Spinal cord (tissue), 9 donors: ENCODE measurements at regions not wholly inside any gene's neighbourhood (a gene's known extent, or its start where the extent isn't known, plus 50 kb on each side); places are given as distances from the start of the nearest gene placed in this dataset.

ENCODE experiments used
- DNase-seq, 6 donors: peaks; one replicate each; pipeline versions ENCODE4 v3.0.0 to v3.0.0-alpha.2; 2013 to 2015; ENCODE audit warnings: low spot score in 6 of 6, low read depth in 4 of 6
- H3K27ac ChIP-seq: one replicate; pipeline ENCODE4 v1.5.1; 2013; ENCODE audit warnings: low read depth, low read length, control low read depth
- H3K27me3 ChIP-seq: one replicate; pipeline ENCODE4 v1.6.1; 2013; ENCODE audit warnings: low read length; ENCODE audit not compliant: control insufficient read depth, insufficient read depth
- H3K36me3 ChIP-seq: one replicate; pipeline ENCODE4 v1.6.1; 2013; ENCODE audit warnings: low read length; ENCODE audit not compliant: control insufficient read depth, insufficient read depth
- H3K4me1 ChIP-seq: one replicate; pipeline ENCODE4 v1.6.1; 2013; ENCODE audit warnings: low read length; ENCODE audit not compliant: control insufficient read depth, insufficient read depth
- H3K4me3 ChIP-seq: one replicate; pipeline ENCODE4 v1.5.1; 2013; ENCODE audit warnings: low read depth, low read length, control low read depth
- H3K9me3 ChIP-seq: one replicate; pipeline ENCODE4 v1.6.1; 2013; ENCODE audit warnings: low read length; ENCODE audit not compliant: control insufficient read depth, insufficient read depth
- WGBS: methylation state at CpG from one replicate; pipeline ENCODE4 v1.1.5; 2013; ENCODE audit warnings: missing lambda C conversion rate; ENCODE audit not compliant: insufficient coverage; 5-methylcytosine and 5-hydroxymethylcytosine counted together
- donor health status: healthy.

- Histone ChIP-seq H3K36me3 (no peaks in the 10 kb centered on the region), H3K27ac (no peak overlapping the region), H3K4me1 (no peaks in the 10 kb centered on the region), H3K27me3 (no peaks in the 10 kb centered on the region), H3K9me3 (no peaks in the 10 kb centered on the region), H3K4me3 (no peak overlapping the region)
- peak in 1 of 6 donors; percentile 74 for DNase-seq
- WGBS: 36% methylated on average over 3 of the region's 3 CpGs
Measured at GRCh38 chr12:100706033-100706432, 88.5 kb upstream of the ANO4 start.

DNA sequence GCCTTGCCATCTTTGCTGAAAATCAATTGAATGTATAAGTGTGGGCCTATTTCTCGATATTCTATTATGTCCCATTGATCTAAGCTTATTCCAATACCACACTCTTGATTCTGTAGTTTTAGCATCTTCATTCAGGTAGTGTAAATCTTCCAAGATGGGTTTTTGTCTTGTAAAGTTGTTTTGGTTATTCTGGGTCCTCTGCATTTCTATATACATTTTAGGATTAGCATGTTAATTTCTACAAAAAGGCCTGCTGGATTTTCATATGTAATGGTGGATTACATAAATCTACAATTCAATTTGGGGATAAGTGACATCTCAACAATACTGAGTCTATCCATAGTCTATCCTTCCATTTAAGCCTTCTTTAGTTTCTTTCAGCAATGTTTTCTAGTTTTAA, 86.0 kb upstream of the ANO4 start:
- Histone ChIP-seq H3K9me3 (no peaks in the 10 kb centered on the region), H3K4me3 (no peak overlapping the region), H3K4me1 (no peaks in the 10 kb centered on the region), H3K27me3 (peaks cover 2% of the 10 kb centered on the region), H3K27ac (no peak overlapping the region), H3K36me3 (no peaks in the 10 kb centered on the region)
- WGBS: no CpG with 5 or more reads among the region's 1 CpG
- no peak for DNase-seq

- peak in 1 of 6 donors; percentile 9 for DNase-seq
- no peak overlapping the region for H3K27ac ChIP-seq
- no peaks in the 10 kb centered on the region for H3K9me3 ChIP-seq
- peaks cover 18% of the 10 kb centered on the region for H3K4me1 ChIP-seq
- H3K27me3 ChIP-seq: peaks cover 58% of the 10 kb centered on the region
- 43% methylated on average over 48 of the region's 55 CpGs for WGBS
- no peaks in the 10 kb centered on the region for H3K36me3 ChIP-seq
- peak overlapping the region; percentile 21 for H3K4me3 ChIP-seq
Measured at GRCh38 chr12:100715976-100716944, 78.3 kb upstream of the ANO4 start.

DNA sequence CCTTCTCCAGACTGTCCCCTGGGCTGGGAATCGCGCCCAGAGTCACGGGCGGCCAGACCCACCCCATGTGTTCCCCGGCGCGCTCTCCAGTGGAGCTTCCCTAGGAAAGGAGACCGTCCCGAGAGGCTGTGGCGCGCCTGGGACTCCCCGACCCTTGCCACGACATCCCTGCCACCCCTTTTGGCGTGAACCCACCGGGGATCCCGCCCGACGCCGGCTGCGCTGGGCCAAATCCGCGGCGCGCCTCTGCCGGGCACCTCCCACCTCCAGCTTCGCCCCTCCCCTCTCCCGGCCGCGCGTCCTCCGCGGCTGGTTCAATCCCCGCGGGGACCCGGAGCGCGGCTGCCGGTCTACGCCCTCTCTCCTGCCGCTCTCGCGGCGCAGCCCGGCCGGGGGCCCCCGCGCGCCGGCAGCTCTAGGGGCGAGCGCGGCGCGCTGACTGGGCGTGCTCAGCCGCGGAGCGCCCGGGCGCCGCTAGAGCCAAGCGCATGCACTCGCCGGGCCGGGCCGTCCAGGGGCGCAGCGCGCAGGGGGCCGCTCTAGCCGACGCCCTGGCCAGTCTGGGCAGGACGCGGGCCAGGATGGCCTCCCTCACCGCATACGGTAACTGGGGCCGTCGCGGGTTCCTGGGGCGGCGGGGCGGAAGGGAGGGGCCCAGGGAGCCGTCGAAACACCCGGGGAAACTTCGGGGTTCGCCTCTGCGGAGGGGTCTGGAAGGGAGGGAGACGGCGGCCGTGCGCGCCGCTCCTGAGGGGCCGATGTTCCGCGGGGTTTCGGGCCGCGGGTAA, 77.4 kb upstream of the ANO4 start:
- H3K36me3 ChIP-seq: no peaks in the 10 kb centered on the region
- H3K4me3 ChIP-seq: peak overlapping the region; percentile 21
- H3K27me3 ChIP-seq: peaks cover 61% of the 10 kb centered on the region
- peak in 2 of 6 donors; percentile 50 to 55 for DNase-seq
- H3K27ac ChIP-seq: no peak overlapping the region
- peaks cover 18% of the 10 kb centered on the region for H3K4me1 ChIP-seq
- under 1% methylated on average over 100 of the region's 100 CpGs for WGBS
- no peaks in the 10 kb centered on the region for H3K9me3 ChIP-seq

DNA sequence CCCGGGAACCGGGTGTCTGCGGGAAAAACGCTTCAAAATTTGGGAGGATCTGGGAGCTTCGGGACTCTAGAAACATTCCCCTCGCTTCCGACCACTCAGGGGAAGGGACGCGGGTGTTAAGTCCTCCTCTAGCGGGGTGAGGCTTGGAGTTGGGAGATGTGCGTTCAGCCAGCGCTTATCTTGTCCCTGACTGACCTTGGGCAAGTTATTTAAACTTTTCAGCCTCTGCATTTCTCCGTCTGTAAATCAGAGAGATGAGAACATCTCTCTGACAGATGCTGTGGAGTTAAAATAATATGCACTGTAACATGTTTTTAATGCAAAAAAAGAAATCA, 76.9 kb upstream of the ANO4 start:
- peak in 1 of 6 donors; percentile 8 for DNase-seq
- H3K27ac ChIP-seq: no peak overlapping the region
- 2% methylated on average over 6 of the region's 13 CpGs for WGBS
- H3K4me1 ChIP-seq: peaks cover 18% of the 10 kb centered on the region
- H3K27me3 ChIP-seq: peaks cover 61% of the 10 kb centered on the region
- no peaks in the 10 kb centered on the region for H3K9me3 ChIP-seq
- H3K36me3 ChIP-seq: no peaks in the 10 kb centered on the region
- H3K4me3 ChIP-seq: peak overlapping the region; percentile 11

- no peaks in the 10 kb centered on the region for H3K9me3 ChIP-seq
- DNase-seq: peak in 1 of 6 donors; percentile 42
- peaks cover 18% of the 10 kb centered on the region for H3K4me1 ChIP-seq
- H3K27me3 ChIP-seq: peaks cover 61% of the 10 kb centered on the region
- no peaks in the 10 kb centered on the region for H3K36me3 ChIP-seq
- no peak overlapping the region for H3K27ac ChIP-seq
- 88% methylated on average over 1 of the region's 5 CpGs for WGBS
- no peak overlapping the region for H3K4me3 ChIP-seq
Measured at GRCh38 chr12:100718187-100718586, 76.4 kb upstream of the ANO4 start.

- 84% methylated on average over 3 of the region's 4 CpGs for WGBS
- H3K27me3 ChIP-seq: peaks cover 52% of the 10 kb centered on the region
- no peaks in the 10 kb centered on the region for H3K36me3 ChIP-seq
- peaks cover 18% of the 10 kb centered on the region for H3K4me1 ChIP-seq
- no peak overlapping the region for H3K27ac ChIP-seq
- H3K9me3 ChIP-seq: no peaks in the 10 kb centered on the region
- DNase-seq: no peak
- H3K4me3 ChIP-seq: no peak overlapping the region
Measured at GRCh38 chr12:100720016-100720654, 74.4 kb upstream of the ANO4 start.

- H3K9me3 ChIP-seq: no peaks in the 10 kb centered on the region
- H3K27ac ChIP-seq: no peak overlapping the region
- peaks cover 42% of the 10 kb centered on the region for H3K27me3 ChIP-seq
- H3K4me1 ChIP-seq: peaks cover 15% of the 10 kb centered on the region
- no CpG with 5 or more reads among the region's 2 CpGs for WGBS
- DNase-seq: peak in 1 of 6 donors; percentile 78
- H3K36me3 ChIP-seq: no peaks in the 10 kb centered on the region
- H3K4me3 ChIP-seq: no peak overlapping the region
Measured at GRCh38 chr12:100721169-100721568, 73.4 kb upstream of the ANO4 start.

DNA sequence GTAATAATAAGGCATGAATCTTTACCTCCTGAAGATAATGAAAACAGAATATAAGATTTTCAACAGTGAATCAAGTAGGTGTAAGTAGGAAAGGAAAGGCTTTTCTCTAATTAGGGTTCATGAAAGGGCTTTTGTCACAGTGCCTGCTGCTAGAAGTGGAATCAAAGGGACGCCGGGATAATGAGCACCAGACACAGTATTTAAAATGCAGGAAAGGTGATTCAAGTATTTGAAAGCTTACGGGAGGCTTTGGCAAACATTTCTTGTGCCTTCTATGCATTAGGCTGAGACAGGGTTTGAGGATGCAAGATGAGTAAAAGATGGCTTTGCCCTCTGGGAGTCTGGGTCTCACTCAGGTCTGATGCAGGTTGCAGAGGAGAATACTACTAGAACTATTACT, 70.5 kb upstream of the ANO4 start:
- H3K4me1 ChIP-seq: no peaks in the 10 kb centered on the region
- H3K9me3 ChIP-seq: no peaks in the 10 kb centered on the region
- H3K4me3 ChIP-seq: no peak overlapping the region
- peaks cover 16% of the 10 kb centered on the region for H3K27me3 ChIP-seq
- 32% methylated on average over 3 of the region's 3 CpGs for WGBS
- H3K36me3 ChIP-seq: no peaks in the 10 kb centered on the region
- no peak overlapping the region for H3K27ac ChIP-seq
- DNase-seq: no peak
